ENCODE measurements at regions not wholly inside any gene's neighbourhood (a gene's known extent, or its start where the extent isn't known, plus 50 kb on each side); places are given as distances from the start of the nearest gene placed in this dataset.

GRCh38 chr10:57959318-57960006 lies 308.2 kb downstream of the IPMK start:
- no peak for TF ChIP-seq CTCF (IDR thresholded peaks at IDR 0.05; ENCODE audit: insufficient read depth, low read length, missing control alignments)
- ChIA-PET POLR2A (no interaction called here), CTCF (no interaction called here)
- H3K4me3 ChIP-seq (ENCODE audit: low read depth, low read length) = no peak overlapping the region
- DNase-seq (ENCODE audit: low read depth, low spot score) = no peak

GRCh38 chr10:57955076-57955475 lies 312.6 kb downstream of the IPMK start:
- ChIA-PET CTCF (no interaction called here), POLR2A (no interaction called here)
- no peak overlapping the region for H3K4me3 ChIP-seq (ENCODE audit: low read depth, low read length)
- no peak for DNase-seq (ENCODE audit: low read depth, low spot score)
- no peak for TF ChIP-seq CTCF (IDR thresholded peaks at IDR 0.05; ENCODE audit: insufficient read depth, low read length, missing control alignments)

GRCh38 chr10:57952741-57953140 lies 315.0 kb downstream of the IPMK start:
- TF ChIP-seq CTCF (IDR thresholded peaks at IDR 0.05; ENCODE audit: insufficient read depth, low read length, missing control alignments) = no peak
- ChIA-PET CTCF (no interaction called here), POLR2A (no interaction called here)

GRCh38 chr10:57950442-57950974 lies 317.2 kb downstream of the IPMK start:
- ChIA-PET CTCF (no interaction called here), POLR2A (no interaction called here)
- no peak for TF ChIP-seq CTCF (IDR thresholded peaks at IDR 0.05; ENCODE audit: insufficient read depth, low read length, missing control alignments)
- H3K4me3 ChIP-seq (ENCODE audit: low read depth, low read length) = no peak overlapping the region
- DNase-seq (ENCODE audit: low read depth, low spot score) = no peak

More at GRCh38 chr10:57952741-57953140, 315.0 kb downstream of the IPMK start:
- no peak for DNase-seq (ENCODE audit: low read depth, low spot score)
- no peak overlapping the region for H3K4me3 ChIP-seq (ENCODE audit: low read depth, low read length)

GRCh38 chr10:57948796-57949195 lies 318.9 kb downstream of the IPMK start:
- TF ChIP-seq CTCF (IDR thresholded peaks at IDR 0.05; ENCODE audit: insufficient read depth, low read length, missing control alignments) = no peak
- DNase-seq (ENCODE audit: low read depth, low spot score) = no peak
- ChIA-PET POLR2A (no interaction called here), CTCF (no interaction called here)
- no peak overlapping the region for H3K4me3 ChIP-seq (ENCODE audit: low read depth, low read length)

GRCh38 chr10:57946833-57947232 lies 320.9 kb downstream of the IPMK start:
- no peak overlapping the region for H3K4me3 ChIP-seq (ENCODE audit: low read depth, low read length)
- ChIA-PET CTCF (no interaction called here), POLR2A (no interaction called here)
- no peak for DNase-seq (ENCODE audit: low read depth, low spot score)
- no peak for TF ChIP-seq CTCF (IDR thresholded peaks at IDR 0.05; ENCODE audit: insufficient read depth, low read length, missing control alignments)
